NCI-H1417 (cell line): ENCODE measurements at regions not wholly inside any gene's neighbourhood (a gene's known extent, or its start where the extent isn't known, plus 50 kb on each side); places are given as distances from the start of the nearest gene placed in this dataset.

ENCODE experiments used
- DNase-seq, 3 experiments: peaks; one replicate each; lab custom pipeline; 2025; lab: John Stamatoyannopoulos, UW

DNA sequence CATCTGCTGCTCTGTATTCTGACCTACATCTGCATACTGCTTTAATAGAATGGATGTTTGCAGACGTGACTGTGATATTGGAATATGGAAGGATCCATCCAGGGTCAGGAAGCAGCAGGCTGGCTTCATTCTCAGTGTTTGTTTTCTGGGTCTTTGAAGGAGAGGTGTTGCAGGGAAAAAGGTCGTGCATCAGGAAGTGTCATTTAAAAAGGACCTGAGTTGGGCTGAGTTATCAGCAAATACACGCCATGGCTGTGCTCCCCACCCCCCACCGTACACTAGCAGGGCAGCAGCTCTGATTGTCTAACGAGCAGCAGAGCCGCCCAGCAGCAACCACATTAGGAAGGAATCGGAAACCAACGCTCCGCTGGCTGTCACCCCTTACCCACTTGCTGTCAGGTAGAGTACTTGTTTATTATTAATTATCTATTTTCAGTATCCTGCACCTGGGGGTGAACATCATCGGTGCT is 63.1 kb upstream of the STEAP1B start:
- DNase-seq, result peak in 2 of 3 experiments; percentile 71 to 79

DNA sequence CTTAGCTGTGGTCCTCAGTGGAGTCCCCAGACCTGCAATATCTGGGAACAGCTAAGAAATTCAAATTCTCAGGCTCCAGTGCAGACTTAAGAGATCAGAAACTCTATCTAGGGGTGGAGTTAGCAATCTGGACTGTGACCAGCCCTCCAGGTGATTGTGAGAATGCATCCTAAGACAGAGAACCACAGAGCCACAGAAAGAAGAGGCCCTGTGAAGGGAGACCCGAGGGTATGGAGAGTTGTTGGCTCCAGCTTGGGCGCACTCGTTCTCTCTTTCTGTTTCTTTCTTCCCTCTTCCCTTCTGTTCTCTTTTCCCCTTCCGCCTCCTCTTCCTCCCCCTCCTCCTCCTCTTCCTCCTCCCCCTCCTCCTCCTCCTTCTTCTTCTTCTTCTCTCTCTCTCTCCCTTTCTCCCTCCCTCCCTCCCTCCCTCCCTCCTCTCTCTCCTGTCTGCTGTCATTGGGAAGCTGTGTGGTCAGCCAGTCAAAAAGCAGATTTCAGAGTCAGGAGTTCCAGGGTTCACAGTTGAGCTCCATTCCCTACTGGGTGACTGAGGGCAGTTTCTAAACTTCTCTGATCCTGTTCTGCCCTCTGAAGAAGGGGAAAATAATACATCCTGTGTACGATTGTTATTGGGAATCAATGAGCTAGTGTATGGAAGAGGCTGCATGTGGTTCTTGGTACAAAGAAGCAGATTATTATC is 62.1 kb upstream of the STEAP1B start:
- peak in 1 of 3 experiments; percentile 14 for DNase-seq

DNA sequence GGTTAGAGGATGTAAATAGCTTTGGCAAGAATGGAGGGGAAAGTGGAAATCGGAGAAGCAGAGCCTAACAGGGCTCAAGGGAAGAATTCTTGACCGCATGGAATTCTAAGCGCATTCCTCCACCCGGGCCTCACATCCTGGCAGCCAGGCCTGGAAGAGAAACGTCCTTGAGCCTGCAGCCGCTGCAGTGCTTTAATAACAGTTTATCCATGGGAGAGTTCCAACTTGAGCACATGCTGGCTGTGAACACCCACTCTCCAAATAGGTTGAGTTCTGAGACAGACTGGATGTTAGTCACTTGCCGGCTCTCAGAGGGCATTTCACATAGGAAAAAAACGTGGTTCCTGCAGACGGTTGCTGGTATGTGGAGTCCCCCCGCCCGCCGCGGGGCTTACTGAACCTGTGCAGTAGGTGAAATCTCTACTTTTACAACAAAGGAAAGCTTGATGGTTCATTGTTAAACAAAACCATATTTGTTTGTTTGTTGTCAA is 61.4 kb upstream of the STEAP1B start:
- DNase-seq, result no peak

DNA sequence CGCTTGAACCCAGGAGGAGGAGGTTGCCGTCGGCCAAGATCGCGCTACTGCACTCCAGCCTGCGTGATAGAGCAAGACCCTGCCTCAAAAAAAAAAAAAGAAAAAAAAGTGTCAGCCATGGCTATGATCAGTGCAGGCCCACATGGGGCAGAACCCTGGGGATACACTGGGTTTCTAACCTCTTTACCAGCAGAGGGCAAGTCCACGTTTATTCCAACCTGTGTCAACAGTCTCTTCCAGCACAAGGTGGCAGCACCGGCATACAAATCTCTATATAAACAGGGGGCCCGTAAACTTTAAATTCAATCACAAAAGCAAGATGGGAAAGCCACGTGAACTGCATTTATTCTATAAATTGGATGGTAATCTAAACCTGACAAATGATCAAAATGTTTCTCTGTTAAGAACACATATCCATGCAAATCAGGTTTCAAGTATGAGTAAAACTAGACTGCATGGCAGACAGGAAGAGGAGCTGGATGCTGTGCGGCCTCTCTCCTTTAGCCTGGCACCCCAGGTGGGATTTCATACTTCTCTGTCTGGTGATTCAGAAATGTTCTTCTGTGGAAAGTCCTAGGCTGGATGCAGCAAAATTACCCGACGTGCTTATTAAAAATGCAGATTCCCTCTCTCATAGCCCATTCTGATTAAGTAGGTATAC is 60.0 kb upstream of the STEAP1B start:
- peak; percentile 45 to 92 (median 73) for DNase-seq

- no peak for DNase-seq
Observed at GRCh38 chr7:22557167-22557566, 57.2 kb upstream of the STEAP1B start.

DNA sequence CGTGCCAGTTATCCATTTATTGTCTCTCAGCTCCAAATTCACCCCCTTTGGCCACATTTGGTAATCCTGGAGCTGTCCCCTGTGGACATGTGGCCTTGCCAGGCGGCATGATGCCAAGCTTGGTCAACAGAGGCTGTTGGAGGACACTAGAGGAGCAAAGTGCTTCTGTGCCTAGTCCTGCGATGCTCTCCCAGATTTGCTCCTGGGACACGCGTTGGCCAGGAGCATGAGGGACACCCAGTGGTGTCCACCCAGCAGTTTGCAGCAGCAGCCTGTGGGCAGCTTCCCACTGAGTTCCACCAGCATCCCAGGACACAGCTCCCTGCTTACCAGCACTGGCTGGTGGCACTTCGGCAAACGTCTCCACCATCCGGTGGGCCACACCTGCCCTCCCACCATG is 55.5 kb upstream of the STEAP1B start:
- DNase-seq, result no peak

DNA sequence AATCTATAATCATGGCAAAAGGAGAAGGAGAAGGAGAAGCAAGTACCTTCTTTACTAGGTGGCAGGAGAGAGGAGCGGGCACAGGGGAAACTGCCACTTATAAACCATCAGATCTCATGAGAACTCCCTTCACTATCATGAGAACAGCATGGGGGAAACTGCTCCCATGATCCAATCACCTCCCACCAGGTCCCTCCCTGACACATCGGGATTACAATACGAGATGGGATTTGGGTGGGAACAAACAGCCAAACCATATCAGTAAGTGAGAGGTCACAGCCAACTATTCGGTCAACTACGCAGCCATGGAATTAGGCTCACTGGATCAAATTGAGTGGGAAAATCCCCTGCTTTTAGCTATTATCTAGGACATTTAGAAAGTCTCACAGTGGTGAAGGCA is 54.2 kb upstream of the STEAP1B start:
- no peak for DNase-seq

DNA sequence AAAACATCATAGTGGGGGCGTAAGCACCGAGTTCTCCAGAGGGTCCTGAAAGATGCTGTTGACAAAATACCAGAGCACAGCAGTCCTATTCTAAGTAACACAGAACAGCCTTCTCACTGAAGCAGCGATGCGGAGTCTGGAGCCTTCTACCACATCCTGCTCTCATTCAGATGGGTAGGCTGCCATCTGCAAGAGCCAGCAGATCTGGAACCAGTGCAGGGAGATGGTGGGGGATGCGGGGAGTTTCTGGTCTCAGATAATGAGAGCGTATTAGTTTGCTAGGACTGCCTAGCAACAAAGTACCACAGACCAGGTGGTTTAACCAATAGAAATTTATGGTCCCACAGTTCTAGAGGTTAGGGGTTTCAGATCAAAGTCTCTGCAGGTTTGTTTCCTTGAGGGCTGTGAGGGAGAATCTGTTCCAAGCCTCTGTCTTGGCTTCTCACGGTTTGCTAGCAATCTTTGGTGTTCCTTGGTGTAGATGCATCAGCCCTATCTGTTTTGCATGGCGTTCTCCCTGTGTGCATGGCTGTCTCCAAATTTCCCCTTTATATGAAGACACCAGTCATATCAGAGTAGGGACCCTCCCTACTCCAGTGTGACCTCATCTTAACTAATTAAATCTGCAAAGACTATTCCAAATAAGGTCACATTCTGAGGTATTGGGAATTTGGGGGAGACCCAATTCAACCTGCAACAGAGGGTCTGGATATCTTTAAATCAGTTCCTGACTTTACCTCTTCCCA is 52.0 kb upstream of the STEAP1B start:
- DNase-seq, result no peak

DNA sequence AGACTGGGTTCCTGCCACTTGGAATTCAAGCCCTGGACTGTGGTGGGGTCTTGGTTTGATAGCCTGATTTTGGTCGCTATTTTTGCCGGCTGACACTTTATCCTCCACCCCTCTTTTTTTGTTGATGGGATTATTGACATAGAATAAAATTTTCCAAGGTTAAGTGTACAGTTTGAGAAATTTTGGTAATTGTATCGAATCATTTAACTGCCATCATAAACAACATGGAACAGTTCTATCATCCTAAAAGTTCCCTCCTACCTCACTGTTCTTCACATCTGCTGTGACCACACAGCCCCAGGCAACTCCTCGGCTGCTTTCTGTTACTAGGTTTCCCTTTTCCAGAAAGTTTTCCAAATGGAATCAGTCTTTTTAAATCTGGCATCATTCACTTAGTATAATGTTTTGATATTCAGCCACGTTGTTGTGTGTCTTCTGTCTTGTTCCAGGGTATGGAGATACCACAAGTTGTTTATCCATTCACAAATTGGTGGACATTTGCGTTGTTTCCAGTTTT is 50.6 kb upstream of the STEAP1B start:
- no peak for DNase-seq

DNA sequence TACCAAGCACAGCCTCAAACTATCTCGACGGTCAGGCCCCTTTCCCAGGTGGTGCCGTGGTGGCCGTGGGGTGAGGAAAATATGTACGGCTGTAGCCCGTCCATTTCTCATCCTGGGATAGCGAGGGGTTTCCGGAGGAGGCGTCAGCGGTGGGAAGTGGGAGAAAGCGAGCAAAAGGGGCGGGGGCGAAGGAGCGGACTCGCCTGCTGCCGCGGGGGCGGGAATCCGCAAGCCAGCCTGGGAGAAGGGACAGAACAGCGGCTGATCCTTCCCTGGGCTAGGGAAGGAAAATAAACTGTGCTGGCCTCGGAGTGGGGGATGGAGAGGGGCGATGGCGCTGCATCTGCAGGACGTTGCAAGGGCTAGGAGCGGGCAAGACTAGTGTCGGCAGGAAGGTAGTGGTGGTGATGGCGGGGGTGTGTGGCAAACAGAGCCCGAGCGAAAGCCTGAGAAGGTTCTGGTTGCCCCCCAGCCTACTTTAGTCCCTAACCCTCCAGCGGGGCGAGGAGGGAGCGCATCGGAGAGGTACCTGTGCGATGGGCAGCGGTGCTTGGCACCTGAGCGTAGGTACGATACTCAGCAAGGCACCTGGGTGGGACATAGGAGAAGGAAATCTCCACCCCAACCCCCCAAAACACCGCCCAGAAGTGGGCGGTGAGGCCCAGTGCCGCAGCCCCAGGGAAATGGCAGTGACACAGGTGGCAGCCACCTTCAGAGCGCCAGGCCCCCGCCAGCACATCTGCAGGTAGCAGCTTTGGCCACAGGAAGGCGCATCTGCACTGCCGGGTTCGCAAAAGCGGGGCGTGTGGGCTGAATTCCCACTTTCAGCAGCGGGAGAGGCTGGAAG is 49.9 kb upstream of the STEAP1B start:
- peak; percentile 44 to 69 (median 60) for DNase-seq
